Epidermal melanocyte (primary cell): ENCODE measurements at regions not wholly inside any gene's neighbourhood (a gene's known extent, or its start where the extent isn't known, plus 50 kb on each side); places are given as distances from the start of the nearest gene placed in this dataset.

Experiments used
- DNase-seq: peaks from one replicate; pipeline ENCODE4 v3.0.0; 2011; ENCODE audit warnings: low spot score; ENCODE audit not compliant: insufficient read length

GRCh38 chr1:209051570-209051969 lies 531.9 kb upstream of the CAMK1G start:
- DNase-seq: no peak

GRCh38 chr1:209053587-209053986 lies 529.9 kb upstream of the CAMK1G start:
- no peak for DNase-seq

- DNase-seq: no peak
Measured at GRCh38 chr1:209057083-209057482, 526.4 kb upstream of the CAMK1G start.

- no peak for DNase-seq
Measured at GRCh38 chr1:209057901-209058300, 525.6 kb upstream of the CAMK1G start.

GRCh38 chr1:209059376-209059775 lies 524.1 kb upstream of the CAMK1G start:
- DNase-seq: no peak

- DNase-seq: no peak
Measured at GRCh38 chr1:209059981-209060380, 523.5 kb upstream of the CAMK1G start.

GRCh38 chr1:209062081-209062620 lies 521.4 kb upstream of the CAMK1G start:
- no peak for DNase-seq

- DNase-seq: no peak
Measured at GRCh38 chr1:209062863-209063262, 520.7 kb upstream of the CAMK1G start.

GRCh38 chr1:209063767-209064659 lies 519.5 kb upstream of the CAMK1G start:
- DNase-seq: no peak

GRCh38 chr1:209064850-209065706 lies 518.4 kb upstream of the CAMK1G start:
- no peak for DNase-seq

GRCh38 chr1:209072481-209072880 lies 511.0 kb upstream of the CAMK1G start:
- no peak for DNase-seq

GRCh38 chr1:209073879-209074278 lies 509.6 kb upstream of the CAMK1G start:
- DNase-seq: no peak

GRCh38 chr1:209074575-209075250 lies 508.8 kb upstream of the CAMK1G start:
- no peak for DNase-seq

GRCh38 chr1:209076688-209077087 lies 506.8 kb upstream of the CAMK1G start:
- DNase-seq: no peak

GRCh38 chr1:209080170-209080781 lies 503.2 kb upstream of the CAMK1G start:
- DNase-seq: peak; percentile 26

GRCh38 chr1:209086486-209087192 lies 496.9 kb upstream of the CAMK1G start:
- DNase-seq: no peak

- DNase-seq: no peak
Measured at GRCh38 chr1:209094384-209094783, 489.1 kb upstream of the CAMK1G start.

GRCh38 chr1:209095627-209096595 lies 487.6 kb upstream of the CAMK1G start:
- peak; percentile 34 for DNase-seq

- DNase-seq: no peak
Measured at GRCh38 chr1:209100460-209100859, 483.1 kb upstream of the CAMK1G start.
